SU-DHL-6 (cell line): ENCODE measurements at regions not wholly inside any gene's neighbourhood (a gene's known extent, or its start where the extent isn't known, plus 50 kb on each side); places are given as distances from the start of the nearest gene placed in this dataset.

Experiments
- H2AFZ ChIP-seq: fragments of 200-600 bp; sonication (generic); 2 replicates; pipeline ENCODE4 v1.6.1; 2014; ENCODE audit warnings: low read depth, mild to moderate bottlenecking, moderate library complexity, mixed read lengths, antibody characterized with exemption, low read length; ENCODE audit not compliant: severe bottlenecking
- H3F3A ChIP-seq: fragments of 200-600 bp; shearing (Covaris generic); 2 replicates; pipeline ENCODE4 v1.6.0; 2016; ENCODE audit warnings: antibody characterized with exemption, mild to moderate bottlenecking; ENCODE audit not compliant: insufficient read depth
- H3K27ac ChIP-seq: fragments of 200-600 bp; sonication (generic); 2 replicates; pipeline ENCODE4 v1.5.1; 2016; ENCODE audit warnings: low read depth, mild to moderate bottlenecking, low read length, moderate library complexity, mixed read lengths
- H3K27me3 ChIP-seq: fragments of 200-600 bp; sonication (generic), shearing (Covaris generic); 2 replicates; pipeline ENCODE4 v1.6.0; 2014; ENCODE audit warnings: mild to moderate bottlenecking, low read length
- H3K36me3 ChIP-seq: fragments of 200-600 bp; sonication (generic); 2 replicates; pipeline ENCODE4 v1.6.1; 2014; ENCODE audit warnings: mild to moderate bottlenecking, low read length, mixed read lengths
- H3K4me2 ChIP-seq: fragments of 300-600, 200-600 bp; shearing (Covaris generic), sonication (generic); 2 replicates; pipeline ENCODE4 v1.6.0; 2014; ENCODE audit warnings: low read length, low read depth, mild to moderate bottlenecking; ENCODE audit not compliant: poor library complexity, severe bottlenecking
- H3K4me3 ChIP-seq: fragments of 200-600 bp; sonication (generic); 2 replicates; pipeline ENCODE4 v1.5.1; 2014; ENCODE audit warnings: antibody characterized with exemption, low read length, mild to moderate bottlenecking, mixed read lengths; ENCODE audit not compliant: insufficient read depth, poor library complexity, severe bottlenecking
- H3K79me2 ChIP-seq: fragments of 200-600 bp; sonication (generic); 2 replicates; pipeline ENCODE4 v1.6.1; 2014; ENCODE audit warnings: mild to moderate bottlenecking, low read length, moderate library complexity; ENCODE audit not compliant: insufficient read depth
- H3K9ac ChIP-seq: fragments of 200-600 bp; sonication (generic); 2 replicates; pipeline ENCODE4 v1.7.0; 2014; ENCODE audit warnings: mild to moderate bottlenecking, low read length
- H3K9me2 ChIP-seq: fragments of 200-600 bp; sonication (generic); replicated peaks from 2 replicates; pipeline ENCODE4 v1.6.1; 2014; ENCODE audit warnings: low read length; ENCODE audit not compliant: insufficient read depth
- H3K9me3 ChIP-seq: fragments of 200-600 bp; sonication (generic); 2 replicates; pipeline ENCODE4 v1.6.1; 2014; ENCODE audit warnings: low read length, mixed read lengths; ENCODE audit not compliant: insufficient read depth
- H4K20me1 ChIP-seq: fragments of 200-600 bp; sonication (generic); 2 replicates; pipeline ENCODE4 v1.6.1; 2014; ENCODE audit warnings: low read depth, mild to moderate bottlenecking, antibody characterized with exemption, low read length, moderate library complexity, mixed read lengths
- EZH2phosphoT487 ChIP-seq: fragments of 200-600 bp; sonication (generic), shearing (Covaris generic); conservative IDR thresholded peaks from 2 replicates; pipeline ENCODE4 v1.6.1; 2018; ENCODE audit warnings: mild to moderate bottlenecking, antibody characterized with exemption, low read length, moderate library complexity, mixed read lengths
- TF ChIP-seq, protein P1 (sequence below): fragments of 200-600 bp; sonication (generic); IDR thresholded peaks from one replicate; pipeline ENCODE4 v1.5.1; 2017; ENCODE audit warnings: antibody characterized with exemption, mild to moderate bottlenecking, low read length, moderate library complexity; ENCODE audit not compliant: insufficient read depth, poor library complexity, severe bottlenecking

DNA sequence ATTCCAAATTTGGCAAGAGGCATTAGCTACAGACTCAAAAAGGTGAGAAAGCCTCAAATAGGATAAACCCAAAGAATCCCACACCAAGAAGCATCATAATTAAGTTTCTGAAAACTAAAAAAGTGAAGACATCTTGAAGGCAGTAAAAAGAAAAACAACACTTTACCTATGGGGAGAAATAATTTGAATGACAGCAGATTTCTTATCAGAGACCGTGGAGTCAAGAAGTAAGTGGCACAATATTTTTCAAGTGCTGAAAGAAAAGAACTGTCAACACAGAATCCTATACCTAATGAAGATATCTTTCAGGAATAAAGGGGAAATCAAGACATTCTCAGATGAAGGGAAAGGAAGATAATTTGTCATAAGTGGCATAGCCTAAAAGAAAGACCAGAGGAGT, 193.3 kb upstream of the CHD6 start:
- H3K9me3 ChIP-seq: no peaks in the 10 kb centered on the region
- no peak overlapping the region for H2AFZ ChIP-seq
- H3F3A ChIP-seq: no peaks in the 10 kb centered on the region
- H3K4me3 ChIP-seq: no peak overlapping the region
- no peak overlapping the region for H3K9ac ChIP-seq
- H3K9me2 ChIP-seq: no peaks in the 10 kb centered on the region
- H4K20me1 ChIP-seq: no peaks in the 10 kb centered on the region
- no peaks in the 10 kb centered on the region for H3K79me2 ChIP-seq
- no peaks in the 10 kb centered on the region for H3K27me3 ChIP-seq
- H3K4me2 ChIP-seq: no peak overlapping the region
- no peaks in the 10 kb centered on the region for H3K36me3 ChIP-seq
- TF ChIP-seq, protein P1, sequence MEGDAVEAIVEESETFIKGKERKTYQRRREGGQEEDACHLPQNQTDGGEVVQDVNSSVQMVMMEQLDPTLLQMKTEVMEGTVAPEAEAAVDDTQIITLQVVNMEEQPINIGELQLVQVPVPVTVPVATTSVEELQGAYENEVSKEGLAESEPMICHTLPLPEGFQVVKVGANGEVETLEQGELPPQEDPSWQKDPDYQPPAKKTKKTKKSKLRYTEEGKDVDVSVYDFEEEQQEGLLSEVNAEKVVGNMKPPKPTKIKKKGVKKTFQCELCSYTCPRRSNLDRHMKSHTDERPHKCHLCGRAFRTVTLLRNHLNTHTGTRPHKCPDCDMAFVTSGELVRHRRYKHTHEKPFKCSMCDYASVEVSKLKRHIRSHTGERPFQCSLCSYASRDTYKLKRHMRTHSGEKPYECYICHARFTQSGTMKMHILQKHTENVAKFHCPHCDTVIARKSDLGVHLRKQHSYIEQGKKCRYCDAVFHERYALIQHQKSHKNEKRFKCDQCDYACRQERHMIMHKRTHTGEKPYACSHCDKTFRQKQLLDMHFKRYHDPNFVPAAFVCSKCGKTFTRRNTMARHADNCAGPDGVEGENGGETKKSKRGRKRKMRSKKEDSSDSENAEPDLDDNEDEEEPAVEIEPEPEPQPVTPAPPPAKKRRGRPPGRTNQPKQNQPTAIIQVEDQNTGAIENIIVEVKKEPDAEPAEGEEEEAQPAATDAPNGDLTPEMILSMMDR: no peak
- no peak for TF ChIP-seq EZH2phosphoT487
- H3K27ac ChIP-seq: no peak overlapping the region

DNA sequence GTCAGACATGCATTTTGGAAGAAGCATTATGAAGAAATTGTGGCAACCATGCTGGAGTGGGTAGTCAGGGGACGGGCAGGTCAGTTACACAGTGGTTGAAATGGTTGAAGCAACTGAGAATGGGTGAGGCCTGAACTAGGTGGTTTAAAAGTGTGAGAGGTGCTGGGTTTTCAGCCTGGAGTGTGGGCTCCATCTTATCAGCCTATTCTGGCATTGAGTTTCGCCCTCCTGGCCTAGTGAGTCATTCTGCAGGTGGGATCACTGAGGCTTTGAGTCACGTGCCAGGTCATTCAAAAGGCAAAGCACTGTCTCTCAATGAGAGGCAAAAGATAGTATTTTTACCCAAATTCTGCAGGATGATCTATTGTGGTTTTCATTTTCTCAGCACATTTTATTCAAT, 181.9 kb upstream of the CHD6 start:
- Histone ChIP-seq H3K9me2 (no peaks in the 10 kb centered on the region), H3F3A (no peaks in the 10 kb centered on the region), H3K9ac (no peak overlapping the region), H3K27ac (no peak overlapping the region), H3K79me2 (no peaks in the 10 kb centered on the region), H3K9me3 (no peaks in the 10 kb centered on the region), H3K4me3 (no peak overlapping the region), H3K27me3 (0 out of 2 replicates have a peak, but pooled peaks cover 4% of the 10 kb centered on the region), H3K36me3 (no peaks in the 10 kb centered on the region), H4K20me1 (no peaks in the 10 kb centered on the region), H2AFZ (no peak overlapping the region), H3K4me2 (no peak overlapping the region)
- TF ChIP-seq, protein P1: no peak
- no peak for TF ChIP-seq EZH2phosphoT487

DNA sequence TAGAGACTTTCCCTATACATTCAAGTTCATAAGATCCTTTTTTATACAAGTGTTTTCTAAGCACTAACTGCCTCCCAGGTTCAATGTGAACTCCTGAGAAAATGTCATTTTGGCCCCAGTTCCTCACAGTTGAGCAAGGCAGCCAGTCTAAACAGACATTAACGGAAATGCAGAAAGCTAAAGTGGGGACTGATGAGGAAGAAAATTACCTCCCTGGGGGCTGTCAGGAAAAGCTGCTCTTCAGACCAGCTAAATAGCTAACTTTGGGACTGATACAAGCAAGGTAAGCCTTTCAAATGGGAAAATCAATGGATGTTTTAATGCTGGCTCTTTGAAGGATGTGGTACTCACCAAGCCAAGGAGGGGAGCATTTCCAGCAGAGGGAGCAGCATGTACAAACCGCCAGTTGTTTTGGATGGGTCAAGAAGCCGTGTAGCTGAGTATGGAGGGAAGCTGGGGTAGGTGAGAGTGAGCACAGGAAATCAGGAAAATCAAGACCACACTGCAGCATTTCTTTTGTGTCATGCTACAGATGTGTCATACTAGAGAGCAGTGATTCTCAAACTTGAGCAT, 180.8 kb upstream of the CHD6 start:
- TF ChIP-seq, protein P1: no peak
- no peak for TF ChIP-seq EZH2phosphoT487
- H3F3A ChIP-seq: no peaks in the 10 kb centered on the region
- no peak overlapping the region for H3K4me3 ChIP-seq
- H3K9me3 ChIP-seq: no peaks in the 10 kb centered on the region
- no peak overlapping the region for H3K27ac ChIP-seq
- no peaks in the 10 kb centered on the region for H4K20me1 ChIP-seq
- H3K9me2 ChIP-seq: no peaks in the 10 kb centered on the region
- H3K9ac ChIP-seq: no peak overlapping the region
- H3K36me3 ChIP-seq: no peaks in the 10 kb centered on the region
- no peaks in the 10 kb centered on the region for H3K79me2 ChIP-seq
- H3K4me2 ChIP-seq: no peak overlapping the region
- 0 out of 2 replicates have a peak, but pooled peaks cover 4% of the 10 kb centered on the region for H3K27me3 ChIP-seq
- H2AFZ ChIP-seq: no peak overlapping the region
